SK-N-DZ (cell line): ENCODE measurements at regions not wholly inside any gene's neighbourhood (a gene's known extent, or its start where the extent isn't known, plus 50 kb on each side); places are given as distances from the start of the nearest gene placed in this dataset.
"Not testable (repeated sequence)": the region's sequence is repeated elsewhere in the genome, so short reads cannot be mapped to it uniquely, and the experiment has no call there.

Source experiments
- DNase-seq: peaks from one replicate; pipeline ENCODE4 v3.0.0-alpha.2; 2015; ENCODE audit warnings: low spot score

DNA sequence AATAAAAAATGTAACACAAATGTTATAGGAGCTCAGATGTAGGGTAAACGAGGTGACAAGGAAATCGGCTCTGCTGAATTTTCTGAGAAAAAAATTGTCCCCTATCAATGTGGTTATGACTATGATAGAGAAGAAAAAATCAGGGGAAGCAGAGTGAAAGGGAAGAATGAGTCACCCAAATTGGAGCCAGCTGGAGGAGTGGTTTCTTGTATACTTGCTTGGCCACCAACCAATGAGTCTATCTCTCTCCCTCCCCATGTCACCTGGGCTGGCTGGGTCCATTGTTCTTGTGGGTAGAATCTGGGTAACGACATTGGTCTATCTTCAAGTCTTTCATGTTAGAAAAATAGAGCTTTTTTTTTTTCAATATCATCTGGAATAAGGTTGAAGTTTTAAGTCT lies 196.6 kb upstream of the FLRT2 start:
- no peak for DNase-seq

DNA sequence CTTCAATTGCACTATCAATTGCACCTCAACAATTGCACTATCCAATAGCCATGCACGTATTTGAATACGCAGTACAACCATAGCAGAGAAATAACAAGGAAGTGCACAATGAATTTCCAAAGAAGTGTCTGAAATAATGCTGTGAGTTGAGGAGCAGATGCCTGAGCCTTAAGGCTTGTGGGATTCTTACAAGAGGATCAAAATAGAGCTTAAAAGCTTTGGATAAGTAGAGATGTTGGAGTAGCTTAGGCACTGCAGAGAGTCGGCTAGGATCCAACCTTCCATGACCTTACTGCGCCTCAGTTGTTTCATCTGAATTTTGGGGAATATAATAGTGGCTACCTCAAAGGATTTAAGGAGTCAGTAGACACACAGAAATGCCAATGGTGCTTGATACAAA lies 196.1 kb upstream of the FLRT2 start:
- DNase-seq, result no peak

DNA sequence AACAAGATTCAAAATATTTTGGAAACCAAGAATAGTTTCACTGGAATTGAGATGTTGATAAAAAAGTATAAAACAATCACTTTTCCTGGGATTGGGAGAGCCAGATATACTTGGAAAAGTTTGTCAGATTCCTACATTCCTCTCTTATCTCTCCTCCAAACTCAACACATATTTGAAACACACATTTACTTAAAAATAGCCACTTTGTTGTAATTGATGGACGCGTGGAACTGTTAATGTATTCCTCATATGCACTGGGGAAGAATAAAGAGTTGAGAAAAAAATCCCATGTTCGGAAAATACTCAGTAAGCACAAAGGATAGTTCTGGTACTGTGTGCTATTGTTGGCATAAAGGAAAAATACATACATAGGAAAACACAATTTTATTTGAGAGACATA lies 195.6 kb upstream of the FLRT2 start:
- DNase-seq, result no peak

DNA sequence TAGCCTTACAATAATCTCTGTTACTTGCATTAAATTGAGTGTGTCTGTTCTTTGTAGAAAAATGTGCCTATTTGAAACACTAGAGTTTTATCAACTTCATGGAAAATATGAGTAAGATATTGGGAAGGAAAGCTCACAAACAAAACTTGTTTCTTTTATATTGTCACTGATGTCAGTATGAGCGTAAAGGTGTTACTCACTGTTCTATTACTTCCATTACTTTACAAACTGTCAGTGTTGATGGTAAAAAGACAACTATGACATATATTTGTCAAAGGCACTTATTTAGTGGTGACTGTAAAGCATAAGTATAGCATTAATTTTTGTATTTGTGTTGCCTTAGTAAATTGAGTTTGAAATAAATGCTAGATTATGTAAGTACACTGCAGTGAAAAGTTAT lies 193.7 kb upstream of the FLRT2 start:
- DNase-seq, result no peak

DNA sequence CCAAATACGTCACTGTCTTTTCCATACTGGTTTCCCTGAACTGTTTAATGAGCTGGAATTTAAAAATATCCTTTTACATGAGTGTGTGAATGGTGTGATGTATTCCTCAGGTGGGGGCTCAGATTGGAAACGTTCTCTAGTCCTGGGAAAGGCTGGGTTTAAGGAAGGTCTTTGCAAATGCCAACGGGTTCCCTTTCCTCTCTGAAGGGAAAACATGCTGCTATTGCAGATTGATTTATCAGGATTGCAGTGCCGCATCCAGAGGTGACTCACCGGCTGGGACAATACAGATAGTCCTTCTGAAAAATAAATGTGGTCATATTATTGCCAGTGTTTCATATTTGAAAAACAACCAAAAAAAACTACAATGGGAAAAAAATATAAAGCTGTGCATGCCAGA lies 193.1 kb upstream of the FLRT2 start:
- DNase-seq, result no peak

DNA sequence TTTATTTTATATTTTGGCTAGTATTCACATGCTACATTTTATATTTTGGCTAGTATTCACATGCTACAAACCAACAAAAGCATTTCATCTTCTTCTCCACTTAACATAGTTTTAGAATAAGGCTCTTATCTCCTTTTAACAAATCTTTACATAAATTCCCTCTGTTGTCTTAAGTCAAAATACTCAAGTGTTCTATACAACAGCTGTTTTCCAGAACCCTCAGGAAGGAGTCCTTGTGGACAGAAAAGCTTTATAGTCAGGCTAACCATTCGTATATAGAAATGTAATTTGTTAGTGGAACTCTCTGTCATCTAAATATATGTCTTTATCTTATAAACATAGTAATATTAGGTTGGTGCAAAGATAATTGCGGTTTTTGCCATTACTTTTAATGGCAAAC lies 191.0 kb upstream of the FLRT2 start:
- DNase-seq, result no peak

DNA sequence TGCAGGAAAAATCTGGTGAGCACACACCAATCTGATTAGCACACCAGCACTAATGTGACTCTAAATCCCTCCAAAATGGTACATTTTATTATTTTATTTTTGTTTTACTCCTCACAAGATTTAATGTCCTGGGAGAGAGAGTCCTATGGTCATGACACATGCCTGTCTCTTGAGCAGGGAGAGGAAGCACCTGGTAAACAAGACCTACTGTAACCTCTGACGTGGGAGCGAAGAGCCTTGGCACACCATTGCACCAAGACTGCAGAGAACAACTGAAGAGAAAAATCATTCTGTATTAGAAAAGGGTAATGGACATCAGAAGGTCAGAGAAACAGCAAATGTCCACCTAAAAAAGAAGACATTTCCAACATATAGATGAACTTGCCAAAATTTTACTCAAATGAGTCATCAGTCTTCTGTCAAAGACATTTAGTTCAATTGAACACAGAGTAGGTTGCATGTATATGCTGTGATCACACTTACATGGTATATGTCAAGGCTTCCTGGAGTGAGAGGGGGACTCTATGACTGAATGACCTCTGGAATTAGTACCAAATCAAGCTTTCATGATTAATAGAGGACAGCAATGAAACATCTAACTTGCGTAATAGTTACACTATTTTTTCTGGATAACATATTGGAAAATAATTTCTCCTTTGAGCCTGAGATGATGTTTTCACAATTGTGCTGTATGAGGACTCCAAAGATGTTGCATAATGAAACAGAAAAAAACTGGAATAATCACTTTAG lies 186.9 kb upstream of the FLRT2 start:
- no peak for DNase-seq

DNA sequence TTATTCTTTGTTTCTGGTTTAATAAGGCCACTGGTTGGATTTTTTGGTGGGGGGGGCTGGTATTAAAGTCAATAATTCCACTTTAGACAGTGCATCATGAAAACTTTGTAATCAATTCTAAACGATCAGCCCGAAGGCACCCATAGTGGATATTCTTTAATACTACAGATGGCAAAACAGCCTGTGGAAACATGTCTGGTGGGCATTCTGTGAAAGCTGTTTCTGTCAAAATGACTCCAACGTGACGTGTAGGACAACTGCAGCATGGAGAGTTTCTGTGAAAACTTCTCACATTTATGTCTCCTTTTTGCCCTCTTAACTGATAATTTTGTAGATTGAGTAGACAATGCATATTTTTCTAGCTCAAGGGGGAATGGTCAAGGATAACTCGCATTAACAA lies 185.8 kb upstream of the FLRT2 start:
- DNase-seq, result no peak

DNA sequence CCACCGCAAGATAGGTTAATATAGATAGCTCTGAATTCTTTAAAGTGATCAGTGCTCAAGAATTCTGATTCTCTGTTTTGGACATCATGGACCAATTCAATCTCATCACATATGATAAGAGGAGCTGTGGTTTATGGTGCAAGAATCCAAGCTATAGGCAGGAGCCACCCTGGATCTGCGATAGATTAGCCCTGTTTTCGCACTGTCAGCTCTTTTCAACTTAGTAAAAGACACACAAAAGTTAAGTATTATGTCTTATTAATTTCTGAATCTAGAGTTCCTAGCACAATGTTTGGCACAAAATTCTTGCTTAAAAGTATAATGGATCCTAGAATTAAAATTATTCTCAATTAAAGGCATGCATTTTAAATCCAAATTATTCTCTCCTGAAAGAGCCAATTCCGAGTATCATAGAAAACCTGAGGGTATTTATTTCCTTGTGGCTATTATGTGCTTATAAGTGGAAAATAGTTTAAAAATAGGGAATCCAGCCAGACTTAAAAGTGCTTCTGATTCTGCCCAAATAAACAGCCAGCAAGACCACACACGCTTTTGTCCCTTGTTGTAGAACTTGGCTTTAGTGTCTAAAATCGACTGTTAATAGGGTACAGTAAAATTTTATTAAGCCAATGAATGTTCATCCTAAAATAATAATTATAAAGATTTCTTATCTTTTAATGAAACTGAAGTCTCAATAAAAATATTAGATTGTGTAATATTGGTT lies 184.9 kb upstream of the FLRT2 start:
- no peak for DNase-seq

DNA sequence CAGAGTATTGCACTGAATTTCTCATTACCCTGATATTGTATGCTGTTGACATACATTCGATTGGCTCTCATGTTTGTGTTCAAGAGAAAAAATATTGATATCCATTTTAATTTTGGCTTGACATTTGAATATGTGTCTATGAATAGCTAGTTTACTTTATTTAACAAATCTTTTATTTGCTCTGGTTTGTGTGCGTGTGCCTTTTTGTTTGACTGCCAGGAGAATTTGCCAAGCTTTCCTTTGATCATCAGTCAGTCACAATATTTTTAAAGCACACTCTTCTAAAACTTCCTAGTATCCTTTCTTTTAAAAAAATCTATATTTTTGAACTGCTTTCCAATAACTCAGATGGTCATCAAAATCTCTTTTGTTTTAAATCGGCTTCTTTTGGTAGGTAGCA lies 179.3 kb upstream of the FLRT2 start:
- no peak for DNase-seq

DNA sequence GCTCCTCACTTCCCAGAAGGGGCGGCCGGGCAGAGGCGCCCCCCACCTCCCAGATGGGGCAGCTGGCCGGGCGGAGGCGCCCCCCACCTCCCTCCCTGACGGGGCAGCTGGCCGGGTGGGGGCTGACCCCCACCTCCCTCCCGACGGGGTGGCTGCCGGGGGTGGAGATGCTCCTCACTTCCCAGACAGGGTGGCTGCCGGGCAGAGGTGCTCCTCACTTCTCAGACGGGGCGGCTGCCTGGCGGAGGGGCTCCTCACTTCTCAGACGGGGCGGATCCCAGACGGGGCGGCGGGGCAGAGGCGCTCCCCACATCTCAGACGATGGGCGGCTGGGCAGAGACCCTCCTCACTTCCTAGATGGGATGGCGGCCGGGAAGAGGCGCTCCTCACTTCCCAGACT lies 177.4 kb upstream of the FLRT2 start:
- not testable (repeated sequence) for DNase-seq

DNA sequence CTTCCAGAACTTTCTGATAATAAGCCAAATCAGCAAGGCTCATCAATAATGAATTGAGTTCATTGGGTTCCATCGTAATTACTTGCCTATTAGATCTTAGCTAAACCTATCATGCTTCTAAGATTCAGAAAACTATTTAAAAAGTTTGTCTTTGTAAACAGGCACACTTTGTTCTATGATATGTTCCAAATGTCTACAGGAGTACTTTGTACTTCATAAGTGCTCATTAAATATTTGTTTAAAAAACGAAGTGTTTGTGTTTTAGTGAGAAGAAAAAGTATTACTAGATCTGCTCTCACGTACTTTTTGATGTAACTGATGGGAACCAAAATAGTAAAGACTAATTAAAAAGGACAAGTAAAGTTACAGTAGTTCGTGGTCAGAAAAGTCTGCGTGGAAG lies 172.8 kb upstream of the FLRT2 start:
- no peak for DNase-seq

DNA sequence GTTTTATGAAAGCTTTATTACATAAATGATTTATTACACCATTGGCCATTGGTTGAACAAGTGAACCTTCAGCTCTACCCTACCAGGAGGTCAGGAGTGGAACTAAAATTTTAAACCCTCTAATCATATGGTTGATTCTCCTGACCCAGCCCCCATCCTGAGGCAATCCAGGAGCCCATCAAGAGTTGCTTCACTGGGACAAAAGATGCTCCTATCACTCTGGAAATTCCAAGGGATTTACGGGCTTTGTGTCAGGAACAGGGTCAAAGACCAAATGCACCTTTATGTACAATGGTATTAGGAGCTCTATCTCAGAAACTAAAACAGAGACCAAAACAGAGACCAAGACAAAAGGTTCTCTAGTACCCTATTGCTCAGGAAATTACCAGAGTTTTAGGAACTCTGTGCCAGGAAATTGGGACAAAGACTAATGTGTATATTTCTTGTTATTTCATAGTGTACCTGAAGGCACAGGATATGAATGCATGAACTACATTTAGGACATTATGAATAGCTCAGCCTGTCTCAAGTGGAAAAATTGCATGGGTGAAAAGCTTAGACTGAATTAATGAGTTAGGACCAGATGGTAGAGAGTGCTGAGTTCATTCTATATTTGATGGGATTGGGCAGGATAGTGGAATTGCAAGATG lies 171.7 kb upstream of the FLRT2 start:
- no peak for DNase-seq

DNA sequence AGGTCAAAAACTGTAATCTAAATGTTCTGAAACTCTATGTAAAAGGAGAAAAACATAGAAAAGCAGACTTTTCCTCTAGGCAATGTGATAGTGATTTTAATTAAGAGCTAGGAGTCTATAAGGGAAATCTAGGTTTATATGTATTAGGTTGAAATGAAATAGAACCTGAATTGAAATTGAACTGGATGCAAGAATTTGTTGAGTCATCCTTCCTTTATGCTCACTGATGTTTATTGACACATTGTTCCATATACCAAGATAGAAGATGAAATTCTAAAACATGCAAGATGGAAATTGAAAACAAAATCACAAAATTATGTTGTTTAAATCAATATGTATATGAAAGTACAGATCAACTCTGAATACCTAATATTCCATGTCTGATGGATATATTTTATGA lies 170.4 kb upstream of the FLRT2 start:
- DNase-seq, result no peak

DNA sequence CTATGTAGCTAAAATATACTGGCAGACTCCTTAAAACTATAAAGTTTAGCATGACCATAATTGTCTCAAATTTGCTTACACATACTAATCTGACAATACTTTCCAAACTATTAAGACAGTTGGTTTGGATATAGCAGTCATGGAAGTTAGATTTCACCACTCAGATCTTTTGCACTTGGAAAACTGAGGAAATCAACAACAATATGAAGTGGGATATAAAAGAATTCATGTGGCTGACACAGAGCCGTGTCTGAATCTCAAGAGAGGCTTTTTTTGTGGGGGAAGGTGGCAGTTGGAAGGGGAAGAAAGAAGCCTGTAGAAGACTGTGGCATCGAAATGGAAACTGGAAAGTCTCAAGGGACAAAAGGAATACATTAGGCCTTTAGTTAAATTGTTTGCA lies 166.6 kb upstream of the FLRT2 start:
- DNase-seq, result no peak

DNA sequence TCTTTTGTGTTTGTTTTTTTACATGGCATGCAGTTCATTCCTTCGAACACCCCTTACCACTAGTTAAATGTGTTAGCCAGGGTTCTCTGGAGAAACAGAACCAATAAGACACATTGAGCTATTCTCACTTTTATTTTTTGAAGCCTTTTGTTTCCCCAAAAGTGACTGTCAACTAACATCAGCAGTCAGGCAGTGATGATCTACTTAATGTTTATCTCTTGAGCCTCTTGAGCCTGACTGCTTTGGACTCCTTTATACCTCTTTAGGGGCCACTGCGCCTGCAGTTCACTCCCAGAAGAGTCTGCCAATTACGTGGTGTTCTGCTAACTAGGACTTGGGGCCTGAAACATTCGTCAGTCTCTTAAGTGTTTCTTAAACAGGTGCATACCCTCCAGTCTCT lies 163.7 kb upstream of the FLRT2 start:
- DNase-seq, result no peak

DNA sequence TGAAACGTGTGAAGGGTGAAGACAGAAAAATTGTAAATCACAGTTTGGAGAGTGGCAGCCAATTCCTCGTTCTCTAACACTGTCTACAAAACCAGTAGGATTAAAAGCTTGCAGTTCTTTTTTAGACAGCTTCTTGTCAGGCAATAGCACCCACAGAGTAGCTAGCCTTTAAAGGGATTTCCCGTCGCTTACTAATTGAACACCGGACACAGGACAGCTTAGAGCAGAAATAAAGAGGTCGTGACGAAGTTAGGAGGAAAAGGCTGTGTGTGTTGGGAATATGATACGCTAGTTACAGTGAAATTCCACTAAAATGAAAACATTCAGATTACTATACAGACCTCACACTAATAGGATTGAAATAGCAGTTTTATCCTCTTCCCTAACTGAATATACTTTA lies 149.1 kb upstream of the FLRT2 start:
- no peak for DNase-seq

DNA sequence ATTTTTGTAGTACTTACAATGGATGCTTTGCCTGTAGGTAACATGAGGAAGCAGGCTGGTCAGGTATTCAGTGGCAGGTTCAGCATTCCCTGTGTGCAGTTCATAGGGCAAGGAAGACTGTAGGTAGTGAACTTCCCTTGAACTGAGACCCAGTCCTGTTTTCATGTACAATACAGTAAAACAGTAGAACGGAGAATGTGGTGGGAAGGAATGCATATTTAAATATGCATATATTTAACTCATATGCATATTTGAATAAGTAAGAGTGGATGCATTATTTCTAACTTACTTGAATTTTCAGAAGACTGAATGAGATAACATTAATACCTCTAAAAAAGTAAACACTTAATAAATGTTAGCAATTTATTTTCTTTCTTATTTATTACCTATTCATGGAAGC lies 147.6 kb upstream of the FLRT2 start:
- DNase-seq, result no peak

DNA sequence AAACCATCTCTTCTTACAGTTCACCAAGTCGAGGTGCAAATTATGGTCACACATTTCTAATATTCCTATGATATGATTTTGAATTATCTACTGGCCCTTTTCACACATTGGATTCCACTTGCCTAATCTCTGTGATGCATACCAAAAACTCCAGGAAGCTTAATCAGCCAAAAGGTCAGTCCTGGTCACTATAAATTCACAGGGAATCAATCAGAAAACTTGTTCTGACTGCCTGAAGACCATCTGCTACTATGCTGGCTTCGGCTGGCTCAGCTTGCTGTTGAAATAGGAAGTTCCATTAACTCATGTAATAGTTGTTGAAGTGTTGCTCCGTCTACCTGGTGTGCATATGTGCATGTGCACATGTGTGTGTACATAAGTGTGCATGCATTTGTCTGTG lies 142.8 kb upstream of the FLRT2 start:
- DNase-seq, result no peak

DNA sequence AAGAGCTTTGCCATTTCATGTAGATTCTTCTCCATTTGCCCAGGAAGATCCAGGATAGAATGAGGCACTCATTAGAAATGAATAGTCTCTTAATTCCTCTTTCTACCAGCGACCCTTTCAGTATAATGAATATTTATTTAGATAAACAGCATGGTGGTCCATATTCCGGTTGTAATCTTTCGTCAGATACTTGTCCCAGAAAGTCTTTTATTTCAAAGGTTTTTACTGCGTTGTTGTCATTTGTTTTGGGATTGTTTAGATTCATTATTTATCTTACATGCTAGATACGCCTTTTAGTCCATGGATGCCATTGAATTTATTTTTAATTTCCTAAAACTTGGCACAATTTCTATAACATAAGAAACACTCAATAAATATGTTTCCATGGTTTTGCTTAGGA lies 139.7 kb upstream of the FLRT2 start:
- no peak for DNase-seq

DNA sequence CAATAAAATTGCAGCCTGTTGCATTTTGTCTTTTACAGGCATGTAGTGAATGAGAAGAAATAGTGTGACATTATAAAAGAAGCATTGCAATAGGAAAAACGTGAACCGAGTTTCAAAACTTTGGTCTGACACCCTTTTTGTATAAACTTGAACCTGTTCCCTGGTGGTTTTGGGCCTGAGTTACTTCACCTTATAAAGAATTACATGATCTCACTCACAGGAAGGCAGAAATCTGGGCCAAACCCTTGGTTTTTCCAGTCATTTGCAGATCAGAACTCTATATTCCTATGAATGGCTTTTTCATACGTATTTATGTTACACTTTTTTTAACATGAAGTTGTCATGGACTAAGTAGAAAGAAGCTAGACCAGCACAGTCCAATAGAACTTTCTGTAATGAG lies 138.5 kb upstream of the FLRT2 start:
- no peak for DNase-seq

DNA sequence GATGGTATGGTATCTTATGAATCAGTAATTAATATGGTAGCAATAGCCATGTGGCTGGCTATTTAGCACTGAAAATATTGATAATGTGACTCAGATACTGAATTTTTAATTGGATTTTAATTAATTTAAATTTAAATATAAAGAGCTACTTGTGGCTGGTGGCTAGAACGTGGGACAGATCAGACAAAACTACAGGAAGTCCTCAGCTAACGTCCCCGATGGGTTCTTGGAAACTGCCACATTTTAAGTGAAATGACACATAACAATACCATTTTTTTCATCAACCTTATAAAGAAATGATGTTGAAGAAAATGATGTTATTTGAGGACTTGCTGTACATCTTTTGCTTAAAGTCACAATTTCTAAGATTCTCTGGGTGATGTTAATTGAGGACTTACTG lies 138.1 kb upstream of the FLRT2 start:
- DNase-seq, result no peak

DNA sequence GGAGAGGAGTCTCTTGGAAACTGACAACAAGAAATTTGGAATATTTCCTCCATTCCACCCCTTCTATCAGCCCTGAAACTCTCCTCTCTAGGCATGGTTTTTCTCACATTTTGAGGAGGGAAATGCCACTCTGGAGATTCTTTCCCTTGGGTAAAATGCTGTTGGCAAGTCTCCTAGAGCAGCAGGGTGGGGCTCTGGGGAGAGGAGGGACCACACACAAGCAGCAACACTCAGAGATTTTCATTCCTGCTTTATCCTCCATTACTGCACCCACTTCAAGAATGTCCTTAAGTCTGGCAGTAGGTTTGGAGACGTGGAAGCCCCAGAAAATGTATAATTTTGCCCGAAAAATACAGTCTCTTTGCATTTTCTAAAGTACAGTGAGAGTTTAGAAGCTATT lies 130.8 kb upstream of the FLRT2 start:
- no peak for DNase-seq
